Stimulated activated CD8-positive, alpha-beta memory T cell treated with anti-CD3 and anti-CD28 coated beads, Interleukin-15, amount 100 ng/mL, for 48 hours (primary cell): ENCODE measurements at regions not wholly inside any gene's neighbourhood (a gene's known extent, or its start where the extent isn't known, plus 50 kb on each side); places are given as distances from the start of the nearest gene placed in this dataset.

ENCODE experiments used
- DNase-seq, 2 donors: peaks; one replicate each; pipeline ENCODE4 v3.0.0-alpha.2; 2020; ENCODE audit warnings: low read depth in 2 of 2

DNA sequence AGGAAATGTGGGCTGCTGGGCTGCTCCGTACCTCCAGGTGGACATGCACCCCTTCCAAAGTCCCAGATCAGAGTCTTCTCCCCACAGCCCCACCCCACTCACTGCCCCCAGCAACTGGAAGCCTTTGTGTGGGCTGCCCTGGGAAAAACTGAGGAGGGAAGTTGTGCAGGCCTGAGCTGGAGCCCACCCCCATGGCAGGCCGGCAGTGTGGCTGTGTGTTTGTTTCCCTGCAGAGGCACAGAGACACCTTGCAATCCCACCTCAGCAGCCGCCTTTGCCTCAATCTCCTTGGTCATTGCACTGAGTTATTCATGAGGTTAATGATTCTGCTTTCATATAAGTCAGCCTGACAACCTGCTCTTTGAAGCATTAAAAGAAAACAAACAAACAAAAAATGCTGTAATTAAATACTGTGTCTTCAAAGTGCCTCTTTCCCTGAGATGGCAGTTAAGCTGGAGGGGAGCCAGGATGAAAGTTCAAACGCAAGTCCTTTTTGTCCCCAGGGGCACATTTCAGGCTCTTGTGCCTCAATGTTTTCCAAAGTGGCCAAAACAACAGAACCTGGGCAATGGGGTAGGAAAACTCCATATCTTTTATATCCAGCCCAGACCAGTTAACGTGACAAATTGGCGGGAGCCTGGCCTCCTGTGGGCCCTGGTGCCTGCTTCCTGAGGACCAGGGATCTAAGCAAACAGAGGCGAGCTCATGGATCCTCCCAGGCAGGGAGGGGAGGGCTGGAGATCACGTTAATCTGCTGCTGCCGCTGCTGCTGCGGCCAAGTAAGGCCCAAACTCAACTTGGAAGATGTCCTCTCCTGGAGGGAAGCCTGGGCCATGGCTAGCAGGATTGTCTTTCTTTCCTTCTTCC, 51.9 kb upstream of the TSPAN11 start:
- DNase-seq: no peak

DNA sequence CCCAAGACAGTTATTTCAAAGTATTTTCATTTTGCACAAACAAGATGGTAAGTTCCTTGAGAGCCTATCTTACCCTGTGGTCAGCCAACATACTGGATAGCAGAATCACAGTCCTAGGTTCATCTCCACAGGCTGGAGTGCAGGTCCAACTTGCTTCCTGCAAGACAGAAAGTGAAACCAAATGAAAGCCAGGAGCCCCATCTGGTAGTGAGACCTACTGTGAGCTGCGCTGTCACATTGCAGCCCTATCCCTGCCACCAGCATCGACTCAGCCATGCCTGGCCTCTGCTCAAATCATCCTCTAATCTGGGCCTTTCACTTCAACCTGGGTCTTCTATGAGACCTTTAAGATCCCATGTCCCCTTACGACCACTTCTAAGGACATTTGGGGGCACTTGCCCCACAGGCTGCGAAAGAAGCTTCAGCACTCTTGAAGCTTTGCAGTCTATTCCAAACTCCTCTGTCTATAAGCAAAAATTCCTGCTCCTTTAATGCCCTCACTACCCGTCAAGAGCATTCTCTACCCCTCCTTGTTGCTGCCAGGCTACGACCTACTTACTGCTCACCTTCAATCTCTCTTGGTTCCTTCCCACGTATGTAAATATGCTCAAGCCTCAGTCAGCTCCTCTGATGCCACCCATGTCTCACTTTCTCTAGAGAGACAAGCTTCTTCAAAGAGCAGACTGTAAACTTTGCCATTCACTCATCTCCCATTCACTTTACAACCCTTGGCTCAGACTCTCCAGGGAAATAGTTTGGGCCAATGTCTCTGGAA, 55.9 kb upstream of the TSPAN11 start:
- no peak for DNase-seq

GRCh38 chr12:30867415-30867814, 59.1 kb upstream of the TSPAN11 start:
- DNase-seq: no peak

DNA sequence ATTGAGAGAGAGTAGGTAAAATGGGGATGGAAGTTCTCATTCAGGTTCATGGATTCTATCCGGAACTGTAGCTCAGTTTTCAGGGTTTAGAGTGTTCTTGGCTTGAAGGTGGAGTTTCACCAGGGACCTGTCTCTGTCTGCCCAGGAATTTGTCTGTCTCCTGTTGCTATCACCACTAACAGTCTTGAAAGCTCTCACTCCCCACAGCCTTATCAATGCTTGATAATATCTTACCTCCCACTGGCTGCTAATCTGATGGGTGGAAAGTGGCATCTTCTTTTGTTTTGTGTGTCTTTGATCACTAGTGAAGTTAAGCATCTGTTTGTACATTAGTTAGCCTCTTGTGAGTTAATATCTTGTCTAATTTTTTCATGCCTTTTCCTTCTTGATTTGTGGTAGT, 60.3 kb upstream of the TSPAN11 start:
- DNase-seq: no peak

- DNase-seq: no peak
Measured at GRCh38 chr12:30863839-30864238, 62.7 kb upstream of the TSPAN11 start.

DNA sequence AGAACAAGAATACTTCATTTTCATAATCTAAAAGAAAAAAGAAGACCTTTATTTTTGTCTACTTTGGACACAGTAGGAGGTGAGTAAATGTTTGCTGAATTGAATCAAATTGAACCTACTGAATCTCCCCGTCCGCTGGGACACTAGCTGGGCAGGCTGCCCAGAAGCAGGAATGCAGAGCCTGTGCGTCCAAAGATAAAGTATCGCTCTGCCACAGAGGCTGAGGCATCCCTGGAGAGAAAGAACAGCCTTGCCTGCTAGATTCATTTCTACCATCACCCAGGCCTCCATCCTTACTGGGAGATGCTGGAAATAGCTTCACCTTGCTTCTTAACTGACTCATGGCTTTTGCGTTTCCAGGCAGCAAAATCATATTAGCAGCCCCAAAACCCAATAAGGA, 64.1 kb upstream of the TSPAN11 start:
- DNase-seq: no peak

DNA sequence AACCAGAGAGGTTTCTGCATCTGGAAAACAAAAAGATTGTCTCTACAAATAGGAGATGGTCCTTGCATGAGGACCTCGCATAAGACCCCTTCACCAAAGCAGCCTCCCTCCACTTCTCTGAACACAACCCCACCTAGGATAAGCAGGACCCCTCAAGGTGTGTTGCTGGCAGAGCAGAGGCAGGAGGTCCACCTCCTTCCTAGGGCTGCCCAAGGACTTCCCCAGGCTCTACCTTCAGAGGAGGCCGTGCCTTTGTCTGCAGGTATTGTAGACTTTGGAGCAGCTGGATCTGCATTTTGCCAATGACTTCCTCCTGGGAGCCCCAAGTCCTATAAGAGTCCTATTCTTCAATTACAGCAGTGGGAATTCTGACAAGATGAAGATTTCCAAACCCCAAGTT, 67.3 kb upstream of the TSPAN11 start:
- DNase-seq: no peak

- DNase-seq: no peak
Measured at GRCh38 chr12:30858471-30858870, 68.1 kb upstream of the TSPAN11 start.

GRCh38 chr12:30853561-30854133, 72.9 kb upstream of the TSPAN11 start:
- no peak for DNase-seq

GRCh38 chr12:30850684-30851083, 75.9 kb upstream of the TSPAN11 start:
- DNase-seq: no peak

DNA sequence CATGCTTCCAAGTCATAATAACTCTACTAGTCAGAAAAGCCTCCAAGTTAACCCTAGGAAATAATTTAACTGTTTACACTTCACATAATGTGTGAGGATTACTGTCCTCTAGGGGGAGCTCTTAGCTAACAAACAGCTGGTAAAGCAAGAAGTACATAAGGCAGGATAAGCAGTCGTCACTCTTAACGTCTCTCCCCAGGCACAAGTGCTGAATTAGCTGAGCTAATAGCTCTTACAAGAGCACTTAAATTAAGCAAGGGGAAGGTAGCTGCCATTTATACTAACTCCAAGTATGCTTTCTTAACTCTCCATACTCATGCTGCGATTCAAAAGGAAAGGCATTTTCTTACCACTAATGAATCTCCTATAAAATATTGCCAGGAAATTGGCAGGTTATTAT, 79.3 kb upstream of the TSPAN11 start:
- DNase-seq: no peak

- DNase-seq: no peak
Measured at GRCh38 chr12:30846776-30847175, 79.8 kb upstream of the TSPAN11 start.

- DNase-seq: no peak
Measured at GRCh38 chr12:30845676-30846075, 80.9 kb upstream of the TSPAN11 start.

GRCh38 chr12:30843211-30843610, 83.3 kb upstream of the TSPAN11 start:
- DNase-seq: no peak

DNA sequence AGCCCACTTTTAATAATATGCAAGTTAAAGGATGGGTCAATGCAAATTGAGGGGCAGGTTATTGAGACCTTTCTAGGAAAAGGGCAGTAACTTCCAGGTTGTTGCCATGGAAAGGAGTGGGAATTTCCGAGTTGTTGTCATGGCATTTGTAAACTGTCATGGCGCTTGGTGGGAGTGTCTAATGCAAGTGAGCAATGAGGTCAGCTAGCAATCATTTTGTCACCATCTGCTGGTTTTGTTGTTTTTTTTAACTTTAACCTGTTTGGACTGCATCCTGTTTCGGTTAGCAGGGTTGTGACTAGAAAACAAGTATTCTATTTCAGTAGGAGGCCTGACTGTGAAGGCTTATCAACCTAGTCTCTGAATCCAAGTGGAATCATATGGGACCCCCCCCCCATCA, 85.8 kb upstream of the TSPAN11 start:
- no peak for DNase-seq

GRCh38 chr12:30839643-30840220, 85.0 kb upstream of the CAPRIN2 start:
- DNase-seq: no peak

GRCh38 chr12:30837595-30837994, 82.8 kb upstream of the CAPRIN2 start:
- no peak for DNase-seq

- no peak for DNase-seq
Measured at GRCh38 chr12:30836656-30837445, 82.1 kb upstream of the CAPRIN2 start.

GRCh38 chr12:30835216-30835615, 80.5 kb upstream of the CAPRIN2 start:
- no peak for DNase-seq

GRCh38 chr12:30830751-30831150, 76.0 kb upstream of the CAPRIN2 start:
- no peak for DNase-seq

- no peak for DNase-seq
Measured at GRCh38 chr12:30829876-30830275, 75.1 kb upstream of the CAPRIN2 start.

DNA sequence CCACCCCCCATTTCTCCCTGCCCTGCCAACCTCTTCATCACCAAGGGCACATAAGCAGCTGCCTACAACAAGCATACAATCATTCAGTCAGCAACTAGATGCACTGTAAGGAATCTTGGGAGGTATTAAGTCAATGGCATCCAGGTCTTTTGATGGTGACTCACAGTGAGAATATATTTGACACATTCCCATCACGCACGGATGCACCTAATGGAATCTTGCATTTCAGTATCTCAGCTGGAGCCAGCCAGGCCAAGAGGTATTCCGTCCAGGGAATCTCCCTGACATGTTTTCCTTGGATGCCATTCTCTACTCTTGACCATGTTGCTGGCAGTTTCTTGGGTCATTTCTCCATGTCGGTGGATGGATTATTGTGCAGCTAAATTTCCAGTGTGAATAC, 73.9 kb upstream of the CAPRIN2 start:
- no peak for DNase-seq
